Sigmoid colon (tissue), 4 donors: ENCODE measurements at regions not wholly inside any gene's neighbourhood (a gene's known extent, or its start where the extent isn't known, plus 50 kb on each side); places are given as distances from the start of the nearest gene placed in this dataset.

Experiments used
- CTCF ChIP-seq, 4 experiments: fragments of 450-650 bp in 3 of 4; fragments of 200-600 bp in 1 of 4; IDR thresholded peaks; one replicate each; pipeline ENCODE4 v1.5.1; 2016 to 2019; ENCODE audit warnings: antibody characterized with exemption in 4 of 4, mild to moderate bottlenecking in 3 of 4, moderate library complexity in 2 of 4
- EP300 ChIP-seq, 4 donors: sonication (generic); formaldehyde crosslinking; IDR thresholded peaks; one replicate each; pipeline ENCODE4 v1.6.1; 2017; ENCODE audit warnings: antibody characterized with exemption in 4 of 4
- POLR2A ChIP-seq, 2 donors: fragments of 450-650 bp; IDR thresholded peaks; one replicate each; pipeline ENCODE4 v1.6.1; 2016; ENCODE audit warnings: antibody characterized with exemption in 2 of 2, mild to moderate bottlenecking in 2 of 2, moderate library complexity in 2 of 2
- POLR2AphosphoS5 ChIP-seq, 4 donors: sonication (generic); formaldehyde crosslinking; IDR thresholded peaks; one replicate each; pipeline ENCODE4 v1.6.1; 2017; ENCODE audit warnings: antibody characterized with exemption in 4 of 4

- TF ChIP-seq CTCF (IDR thresholded peaks at IDR 0.05) (no peak), POLR2AphosphoS5 (IDR thresholded peaks at IDR 0.05) (no peak), POLR2A (IDR thresholded peaks at IDR 0.05) (no peak), EP300 (IDR thresholded peaks at IDR 0.05) (no peak)
Measured at GRCh38 chr4:26220696-26221095, 100.1 kb upstream of the RBPJ start.
